ENCODE measurements at regions not wholly inside any gene's neighbourhood (a gene's known extent, or its start where the extent isn't known, plus 50 kb on each side); places are given as distances from the start of the nearest gene placed in this dataset.
"Not testable (repeated sequence)": the region's sequence is repeated elsewhere in the genome, so short reads cannot be mapped to it uniquely, and the experiment has no call there.

- DNase-seq (ENCODE audit: low read depth in 2 of 2), result no peak
Observed at GRCh38 chr2:13604951-13605661, 888.4 kb downstream of the TRIB2 start.

GRCh38 chr2:13607139-13607538, 890.4 kb downstream of the TRIB2 start:
- DNase-seq (ENCODE audit: low read depth in 2 of 2), result no peak

- no peak for DNase-seq (ENCODE audit: low read depth in 2 of 2)
Observed at GRCh38 chr2:13611939-13612338, 895.2 kb downstream of the TRIB2 start.

GRCh38 chr2:13616059-13616458, 899.3 kb downstream of the TRIB2 start:
- no peak for DNase-seq (ENCODE audit: low read depth in 2 of 2)

- no peak for DNase-seq (ENCODE audit: low read depth in 2 of 2)
Observed at GRCh38 chr2:13616616-13617015, 899.9 kb downstream of the TRIB2 start.

- no peak for DNase-seq (ENCODE audit: low read depth in 2 of 2)
Observed at GRCh38 chr2:13628122-13628521, 911.4 kb downstream of the TRIB2 start.

- no peak for DNase-seq (ENCODE audit: low read depth in 2 of 2)
Observed at GRCh38 chr2:13638181-13638580, 921.4 kb downstream of the TRIB2 start.

- DNase-seq (ENCODE audit: low read depth in 2 of 2), result no peak
Observed at GRCh38 chr2:13649918-13650317, 933.2 kb downstream of the TRIB2 start.

GRCh38 chr2:13650586-13651180, 933.9 kb downstream of the TRIB2 start:
- DNase-seq (ENCODE audit: low read depth in 2 of 2), result no peak

- no peak for DNase-seq (ENCODE audit: low read depth in 2 of 2)
Observed at GRCh38 chr2:13651684-13652131, 935.0 kb downstream of the TRIB2 start.

- DNase-seq (ENCODE audit: low read depth in 2 of 2), result no peak
Observed at GRCh38 chr2:13652531-13653313, 936.0 kb downstream of the TRIB2 start.

GRCh38 chr2:13654416-13654815, 937.7 kb downstream of the TRIB2 start:
- DNase-seq (ENCODE audit: low read depth in 2 of 2), result no peak

- DNase-seq (ENCODE audit: low read depth in 2 of 2), result no peak
Observed at GRCh38 chr2:13660231-13660630, 943.5 kb downstream of the TRIB2 start.

GRCh38 chr2:13662055-13662454, 945.3 kb downstream of the TRIB2 start:
- no peak for DNase-seq (ENCODE audit: low read depth in 2 of 2)

GRCh38 chr2:13666582-13667414, 950.1 kb downstream of the TRIB2 start:
- no peak for DNase-seq (ENCODE audit: low read depth in 2 of 2)

- DNase-seq (ENCODE audit: low read depth in 2 of 2), result no peak
Observed at GRCh38 chr2:13667415-13667757, 950.6 kb downstream of the TRIB2 start.

GRCh38 chr2:13669607-13670006, 952.9 kb downstream of the TRIB2 start:
- no peak for DNase-seq (ENCODE audit: low read depth in 2 of 2)

- not testable (repeated sequence) for DNase-seq (ENCODE audit: low read depth in 2 of 2)
Observed at GRCh38 chr2:13673821-13674220, 957.1 kb downstream of the TRIB2 start.

GRCh38 chr2:13676269-13676668, 956.2 kb upstream of the LRATD1 start:
- no peak for DNase-seq (ENCODE audit: low read depth in 2 of 2)

- no peak for DNase-seq (ENCODE audit: low read depth in 2 of 2)
Observed at GRCh38 chr2:13681936-13682335, 950.6 kb upstream of the LRATD1 start.

GRCh38 chr2:13682540-13683272, 949.8 kb upstream of the LRATD1 start:
- no peak for DNase-seq (ENCODE audit: low read depth in 2 of 2)
